WTC11 (cell line): ENCODE measurements at regions not wholly inside any gene's neighbourhood (a gene's known extent, or its start where the extent isn't known, plus 50 kb on each side); places are given as distances from the start of the nearest gene placed in this dataset.

Source experiments
- ATAC-seq: fragments of 200-7000 bp; cut with Tn5 transposase; 2 replicates; pipeline ENCODE4 v1.10.0; 2021; ENCODE audit warnings: mild to moderate bottlenecking, moderate library complexity
- CTCF ChIA-PET: fragments of 300-600 bp; sonication (Branson Sonifier 250); formaldehyde crosslinking; loops from one replicate; lab custom pipeline; 2021; ENCODE audit warnings: antibody characterized with exemption; lab: Charles Lee
- POLR2A ChIA-PET: fragments of 350-600 bp; sonication (Branson Sonifier 250); formaldehyde crosslinking; loops from one replicate; lab custom pipeline; 2021; ENCODE audit warnings: antibody characterized with exemption; lab: Charles Lee
- DNase-seq: peaks from one replicate; pipeline ENCODE4 v3.0.0; 2021; ENCODE audit warnings: low spot score
- H3K27ac Mint-ChIP-seq: 2 replicates; pipeline ENCODE4 v1.8.0; 2021; ENCODE audit warnings: mixed read lengths
- H3K27me3 Mint-ChIP-seq: 2 replicates; pipeline ENCODE4 v1.8.0; 2021; ENCODE audit warnings: low read depth, mild to moderate bottlenecking, moderate library complexity, mixed read lengths
- H3K36me3 Mint-ChIP-seq: 2 replicates; pipeline ENCODE4 v1.8.0; 2021; ENCODE audit warnings: mixed read lengths
- H3K4me1 Mint-ChIP-seq: 2 replicates; pipeline ENCODE4 v1.8.0; 2022; ENCODE audit warnings: mixed read lengths
- H3K4me3 Mint-ChIP-seq: 2 replicates; pipeline ENCODE4 v1.8.0; 2021; ENCODE audit warnings: mild to moderate bottlenecking, moderate library complexity, mixed read lengths
- H3K9me3 Mint-ChIP-seq: 2 replicates; pipeline ENCODE4 v1.8.0; 2021; ENCODE audit warnings: mixed read lengths
- CREB1 ChIP-seq: sonication (generic); formaldehyde crosslinking; IDR thresholded peaks from 2 replicates; pipeline ENCODE4 v1.8.0; 2023; ENCODE audit warnings: mild to moderate bottlenecking, missing genetic modification reagents
- EMX1 ChIP-seq: fragments of 250-450 bp; sonication (Bioruptor Pico); IDR thresholded peaks from 2 replicates; pipeline ENCODE4 v1.8.0; 2021; ENCODE audit warnings: mild to moderate bottlenecking
- ETV6 ChIP-seq: sonication (generic); formaldehyde crosslinking; IDR thresholded peaks from 2 replicates; pipeline ENCODE4 v1.8.1; 2022; ENCODE audit warnings: mild to moderate bottlenecking, missing genetic modification reagents
- GTF2I ChIP-seq: fragments of 250-450 bp; sonication (Bioruptor Pico); conservative IDR thresholded peaks from 2 replicates; pipeline ENCODE4 v1.4.0; 2021; ENCODE audit warnings: mild to moderate bottlenecking
- MYBL2 ChIP-seq: sonication (generic); formaldehyde crosslinking; IDR thresholded peaks from 2 replicates; pipeline ENCODE4 v1.8.1; 2023; ENCODE audit warnings: mild to moderate bottlenecking, moderate library complexity, missing genetic modification reagents
- NR2C2 ChIP-seq: sonication (generic); formaldehyde crosslinking; IDR thresholded peaks from 2 replicates; pipeline ENCODE4 v1.8.0; 2022; ENCODE audit warnings: mild to moderate bottlenecking, missing genetic modification reagents
- ZNF263 ChIP-seq: sonication (generic); formaldehyde crosslinking; IDR thresholded peaks from 2 replicates; pipeline ENCODE4 v1.8.1; 2022; ENCODE audit warnings: low read depth, mild to moderate bottlenecking, moderate library complexity, missing genetic modification reagents
- TF ChIP-seq, protein P1 (sequence below): sonication (generic); formaldehyde crosslinking; IDR thresholded peaks from 2 replicates; pipeline ENCODE4 v1.8.0; 2023; ENCODE audit warnings: missing genetic modification reagents, mild to moderate bottlenecking, borderline replicate concordance
- TF ChIP-seq, protein P2 (sequence below): fragments of 250-450 bp; sonication (Bioruptor Pico); IDR thresholded peaks from 2 replicates; pipeline ENCODE4 v1.9.0; 2021; ENCODE audit warnings: mild to moderate bottlenecking, borderline replicate concordance
- TF ChIP-seq, protein P3 (sequence below): sonication (generic); formaldehyde crosslinking; IDR thresholded peaks from 2 replicates; pipeline ENCODE4 v1.8.0; 2023; ENCODE audit warnings: mild to moderate bottlenecking, missing genetic modification reagents
- TF ChIP-seq, protein P4 (sequence below): fragments of 200-600 bp; IDR thresholded peaks from 2 replicates; pipeline ENCODE4 v1.8.0; 2022; ENCODE audit warnings: antibody characterized with exemption
- TF ChIP-seq, protein P5 (sequence below): sonication (generic); formaldehyde crosslinking; IDR thresholded peaks from 2 replicates; pipeline ENCODE4 v1.8.0; 2022; ENCODE audit warnings: mild to moderate bottlenecking, missing genetic modification reagents
- TF ChIP-seq, protein P6 (sequence below): sonication (generic); formaldehyde crosslinking; IDR thresholded peaks from 2 replicates; pipeline ENCODE4 v1.8.1; 2023; ENCODE audit warnings: mild to moderate bottlenecking, moderate library complexity, missing genetic modification reagents

DNA sequence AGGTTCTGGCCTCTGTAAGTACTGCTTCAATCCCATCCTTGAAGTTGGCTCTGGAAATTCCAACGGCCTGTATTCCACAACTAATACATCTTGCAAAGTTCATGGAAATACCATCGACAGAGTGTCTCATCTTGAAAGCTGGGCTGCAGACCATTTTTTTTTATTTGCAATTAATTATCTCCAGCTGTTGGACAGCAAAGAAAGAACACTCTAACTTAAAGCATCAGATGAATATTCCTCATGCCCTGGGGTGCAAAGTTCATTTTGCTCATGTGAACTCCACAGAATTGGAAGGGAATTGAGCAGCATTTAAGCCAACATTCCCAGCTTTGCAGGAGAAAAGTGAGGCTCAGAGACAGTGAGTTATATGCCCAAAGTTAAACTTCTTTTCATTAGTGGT lies 96.5 kb upstream of the PIEZO2 start (continued):
- TF ChIP-seq, protein P1, sequence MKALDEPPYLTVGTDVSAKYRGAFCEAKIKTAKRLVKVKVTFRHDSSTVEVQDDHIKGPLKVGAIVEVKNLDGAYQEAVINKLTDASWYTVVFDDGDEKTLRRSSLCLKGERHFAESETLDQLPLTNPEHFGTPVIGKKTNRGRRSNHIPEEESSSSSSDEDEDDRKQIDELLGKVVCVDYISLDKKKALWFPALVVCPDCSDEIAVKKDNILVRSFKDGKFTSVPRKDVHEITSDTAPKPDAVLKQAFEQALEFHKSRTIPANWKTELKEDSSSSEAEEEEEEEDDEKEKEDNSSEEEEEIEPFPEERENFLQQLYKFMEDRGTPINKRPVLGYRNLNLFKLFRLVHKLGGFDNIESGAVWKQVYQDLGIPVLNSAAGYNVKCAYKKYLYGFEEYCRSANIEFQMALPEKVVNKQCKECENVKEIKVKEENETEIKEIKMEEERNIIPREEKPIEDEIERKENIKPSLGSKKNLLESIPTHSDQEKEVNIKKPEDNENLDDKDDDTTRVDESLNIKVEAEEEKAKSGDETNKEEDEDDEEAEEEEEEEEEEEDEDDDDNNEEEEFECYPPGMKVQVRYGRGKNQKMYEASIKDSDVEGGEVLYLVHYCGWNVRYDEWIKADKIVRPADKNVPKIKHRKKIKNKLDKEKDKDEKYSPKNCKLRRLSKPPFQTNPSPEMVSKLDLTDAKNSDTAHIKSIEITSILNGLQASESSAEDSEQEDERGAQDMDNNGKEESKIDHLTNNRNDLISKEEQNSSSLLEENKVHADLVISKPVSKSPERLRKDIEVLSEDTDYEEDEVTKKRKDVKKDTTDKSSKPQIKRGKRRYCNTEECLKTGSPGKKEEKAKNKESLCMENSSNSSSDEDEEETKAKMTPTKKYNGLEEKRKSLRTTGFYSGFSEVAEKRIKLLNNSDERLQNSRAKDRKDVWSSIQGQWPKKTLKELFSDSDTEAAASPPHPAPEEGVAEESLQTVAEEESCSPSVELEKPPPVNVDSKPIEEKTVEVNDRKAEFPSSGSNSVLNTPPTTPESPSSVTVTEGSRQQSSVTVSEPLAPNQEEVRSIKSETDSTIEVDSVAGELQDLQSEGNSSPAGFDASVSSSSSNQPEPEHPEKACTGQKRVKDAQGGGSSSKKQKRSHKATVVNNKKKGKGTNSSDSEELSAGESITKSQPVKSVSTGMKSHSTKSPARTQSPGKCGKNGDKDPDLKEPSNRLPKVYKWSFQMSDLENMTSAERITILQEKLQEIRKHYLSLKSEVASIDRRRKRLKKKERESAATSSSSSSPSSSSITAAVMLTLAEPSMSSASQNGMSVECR (CRISPR knock-in tag): no peak
- TF ChIP-seq, protein P2, sequence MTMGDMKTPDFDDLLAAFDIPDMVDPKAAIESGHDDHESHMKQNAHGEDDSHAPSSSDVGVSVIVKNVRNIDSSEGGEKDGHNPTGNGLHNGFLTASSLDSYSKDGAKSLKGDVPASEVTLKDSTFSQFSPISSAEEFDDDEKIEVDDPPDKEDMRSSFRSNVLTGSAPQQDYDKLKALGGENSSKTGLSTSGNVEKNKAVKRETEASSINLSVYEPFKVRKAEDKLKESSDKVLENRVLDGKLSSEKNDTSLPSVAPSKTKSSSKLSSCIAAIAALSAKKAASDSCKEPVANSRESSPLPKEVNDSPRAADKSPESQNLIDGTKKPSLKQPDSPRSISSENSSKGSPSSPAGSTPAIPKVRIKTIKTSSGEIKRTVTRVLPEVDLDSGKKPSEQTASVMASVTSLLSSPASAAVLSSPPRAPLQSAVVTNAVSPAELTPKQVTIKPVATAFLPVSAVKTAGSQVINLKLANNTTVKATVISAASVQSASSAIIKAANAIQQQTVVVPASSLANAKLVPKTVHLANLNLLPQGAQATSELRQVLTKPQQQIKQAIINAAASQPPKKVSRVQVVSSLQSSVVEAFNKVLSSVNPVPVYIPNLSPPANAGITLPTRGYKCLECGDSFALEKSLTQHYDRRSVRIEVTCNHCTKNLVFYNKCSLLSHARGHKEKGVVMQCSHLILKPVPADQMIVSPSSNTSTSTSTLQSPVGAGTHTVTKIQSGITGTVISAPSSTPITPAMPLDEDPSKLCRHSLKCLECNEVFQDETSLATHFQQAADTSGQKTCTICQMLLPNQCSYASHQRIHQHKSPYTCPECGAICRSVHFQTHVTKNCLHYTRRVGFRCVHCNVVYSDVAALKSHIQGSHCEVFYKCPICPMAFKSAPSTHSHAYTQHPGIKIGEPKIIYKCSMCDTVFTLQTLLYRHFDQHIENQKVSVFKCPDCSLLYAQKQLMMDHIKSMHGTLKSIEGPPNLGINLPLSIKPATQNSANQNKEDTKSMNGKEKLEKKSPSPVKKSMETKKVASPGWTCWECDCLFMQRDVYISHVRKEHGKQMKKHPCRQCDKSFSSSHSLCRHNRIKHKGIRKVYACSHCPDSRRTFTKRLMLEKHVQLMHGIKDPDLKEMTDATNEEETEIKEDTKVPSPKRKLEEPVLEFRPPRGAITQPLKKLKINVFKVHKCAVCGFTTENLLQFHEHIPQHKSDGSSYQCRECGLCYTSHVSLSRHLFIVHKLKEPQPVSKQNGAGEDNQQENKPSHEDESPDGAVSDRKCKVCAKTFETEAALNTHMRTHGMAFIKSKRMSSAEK (CRISPR knock-in tag): no peak
- TF ChIP-seq NR2C2 (CRISPR knock-in tag) (no peak), EMX1 (no peak), ZNF263 (no peak), CREB1 (CRISPR knock-in tag) (no peak), MYBL2 (CRISPR knock-in tag) (no peak), ETV6 (CRISPR knock-in tag) (no peak)
- TF ChIP-seq, protein P3, sequence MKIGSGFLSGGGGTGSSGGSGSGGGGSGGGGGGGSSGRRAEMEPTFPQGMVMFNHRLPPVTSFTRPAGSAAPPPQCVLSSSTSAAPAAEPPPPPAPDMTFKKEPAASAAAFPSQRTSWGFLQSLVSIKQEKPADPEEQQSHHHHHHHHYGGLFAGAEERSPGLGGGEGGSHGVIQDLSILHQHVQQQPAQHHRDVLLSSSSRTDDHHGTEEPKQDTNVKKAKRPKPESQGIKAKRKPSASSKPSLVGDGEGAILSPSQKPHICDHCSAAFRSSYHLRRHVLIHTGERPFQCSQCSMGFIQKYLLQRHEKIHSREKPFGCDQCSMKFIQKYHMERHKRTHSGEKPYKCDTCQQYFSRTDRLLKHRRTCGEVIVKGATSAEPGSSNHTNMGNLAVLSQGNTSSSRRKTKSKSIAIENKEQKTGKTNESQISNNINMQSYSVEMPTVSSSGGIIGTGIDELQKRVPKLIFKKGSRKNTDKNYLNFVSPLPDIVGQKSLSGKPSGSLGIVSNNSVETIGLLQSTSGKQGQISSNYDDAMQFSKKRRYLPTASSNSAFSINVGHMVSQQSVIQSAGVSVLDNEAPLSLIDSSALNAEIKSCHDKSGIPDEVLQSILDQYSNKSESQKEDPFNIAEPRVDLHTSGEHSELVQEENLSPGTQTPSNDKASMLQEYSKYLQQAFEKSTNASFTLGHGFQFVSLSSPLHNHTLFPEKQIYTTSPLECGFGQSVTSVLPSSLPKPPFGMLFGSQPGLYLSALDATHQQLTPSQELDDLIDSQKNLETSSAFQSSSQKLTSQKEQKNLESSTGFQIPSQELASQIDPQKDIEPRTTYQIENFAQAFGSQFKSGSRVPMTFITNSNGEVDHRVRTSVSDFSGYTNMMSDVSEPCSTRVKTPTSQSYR (CRISPR knock-in tag): no peak
- TF ChIP-seq, protein P4, sequence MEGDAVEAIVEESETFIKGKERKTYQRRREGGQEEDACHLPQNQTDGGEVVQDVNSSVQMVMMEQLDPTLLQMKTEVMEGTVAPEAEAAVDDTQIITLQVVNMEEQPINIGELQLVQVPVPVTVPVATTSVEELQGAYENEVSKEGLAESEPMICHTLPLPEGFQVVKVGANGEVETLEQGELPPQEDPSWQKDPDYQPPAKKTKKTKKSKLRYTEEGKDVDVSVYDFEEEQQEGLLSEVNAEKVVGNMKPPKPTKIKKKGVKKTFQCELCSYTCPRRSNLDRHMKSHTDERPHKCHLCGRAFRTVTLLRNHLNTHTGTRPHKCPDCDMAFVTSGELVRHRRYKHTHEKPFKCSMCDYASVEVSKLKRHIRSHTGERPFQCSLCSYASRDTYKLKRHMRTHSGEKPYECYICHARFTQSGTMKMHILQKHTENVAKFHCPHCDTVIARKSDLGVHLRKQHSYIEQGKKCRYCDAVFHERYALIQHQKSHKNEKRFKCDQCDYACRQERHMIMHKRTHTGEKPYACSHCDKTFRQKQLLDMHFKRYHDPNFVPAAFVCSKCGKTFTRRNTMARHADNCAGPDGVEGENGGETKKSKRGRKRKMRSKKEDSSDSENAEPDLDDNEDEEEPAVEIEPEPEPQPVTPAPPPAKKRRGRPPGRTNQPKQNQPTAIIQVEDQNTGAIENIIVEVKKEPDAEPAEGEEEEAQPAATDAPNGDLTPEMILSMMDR: no peak
- TF ChIP-seq, protein P5, sequence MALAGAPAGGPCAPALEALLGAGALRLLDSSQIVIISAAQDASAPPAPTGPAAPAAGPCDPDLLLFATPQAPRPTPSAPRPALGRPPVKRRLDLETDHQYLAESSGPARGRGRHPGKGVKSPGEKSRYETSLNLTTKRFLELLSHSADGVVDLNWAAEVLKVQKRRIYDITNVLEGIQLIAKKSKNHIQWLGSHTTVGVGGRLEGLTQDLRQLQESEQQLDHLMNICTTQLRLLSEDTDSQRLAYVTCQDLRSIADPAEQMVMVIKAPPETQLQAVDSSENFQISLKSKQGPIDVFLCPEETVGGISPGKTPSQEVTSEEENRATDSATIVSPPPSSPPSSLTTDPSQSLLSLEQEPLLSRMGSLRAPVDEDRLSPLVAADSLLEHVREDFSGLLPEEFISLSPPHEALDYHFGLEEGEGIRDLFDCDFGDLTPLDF (CRISPR knock-in tag): no peak

DNA sequence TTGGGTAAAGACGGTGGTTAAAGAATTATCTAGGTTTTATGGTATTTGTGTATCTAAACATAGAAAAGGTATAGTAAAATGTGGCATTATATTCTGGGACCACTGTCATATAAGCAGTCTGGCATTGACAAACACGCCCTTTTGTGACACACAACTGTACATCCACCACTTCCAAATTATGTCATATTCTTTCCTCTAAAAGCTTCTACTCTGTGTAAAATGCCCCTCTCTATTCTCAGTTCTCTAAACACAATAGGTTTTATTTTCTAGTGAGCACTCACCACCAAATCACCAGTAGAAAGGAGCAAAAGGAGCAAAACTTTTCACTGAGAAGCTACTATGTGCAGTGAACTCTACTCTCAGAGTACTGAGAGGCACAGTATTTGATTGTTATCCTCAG lies 88.1 kb upstream of the PIEZO2 start:
- Mint-ChIP-seq H3K4me3 (no peak overlapping the region), H3K4me1 (no peaks in the 10 kb centered on the region), H3K27me3 (no peaks in the 10 kb centered on the region), H3K27ac (no peak overlapping the region), H3K36me3 (no peaks in the 10 kb centered on the region), H3K9me3 (peaks cover 2% of the 10 kb centered on the region)
- DNase-seq (no peak), ATAC-seq (no peak)
- TF ChIP-seq GTF2I (CRISPR knock-in tag): no peak
- TF ChIP-seq, protein P6, sequence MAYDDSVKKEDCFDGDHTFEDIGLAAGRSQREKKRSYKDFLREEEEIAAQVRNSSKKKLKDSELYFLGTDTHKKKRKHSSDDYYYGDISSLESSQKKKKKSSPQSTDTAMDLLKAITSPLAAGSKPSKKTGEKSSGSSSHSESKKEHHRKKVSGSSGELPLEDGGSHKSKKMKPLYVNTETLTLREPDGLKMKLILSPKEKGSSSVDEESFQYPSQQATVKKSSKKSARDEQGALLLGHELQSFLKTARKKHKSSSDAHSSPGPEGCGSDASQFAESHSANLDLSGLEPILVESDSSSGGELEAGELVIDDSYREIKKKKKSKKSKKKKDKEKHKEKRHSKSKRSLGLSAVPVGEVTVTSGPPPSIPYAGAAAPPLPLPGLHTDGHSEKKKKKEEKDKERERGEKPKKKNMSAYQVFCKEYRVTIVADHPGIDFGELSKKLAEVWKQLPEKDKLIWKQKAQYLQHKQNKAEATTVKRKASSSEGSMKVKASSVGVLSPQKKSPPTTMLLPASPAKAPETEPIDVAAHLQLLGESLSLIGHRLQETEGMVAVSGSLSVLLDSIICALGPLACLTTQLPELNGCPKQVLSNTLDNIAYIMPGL (CRISPR knock-in tag): no peak
- ChIA-PET POLR2A (no interaction called here), CTCF (interaction anchor here (0.7 kb wide), 1 partner anchor 73 kb away, joined by 3 read pairs; no protein-coding TSS in a partner anchor)
